ENCODE measurements at regions not wholly inside any gene's neighbourhood (a gene's known extent, or its start where the extent isn't known, plus 50 kb on each side); places are given as distances from the start of the nearest gene placed in this dataset.

DNA sequence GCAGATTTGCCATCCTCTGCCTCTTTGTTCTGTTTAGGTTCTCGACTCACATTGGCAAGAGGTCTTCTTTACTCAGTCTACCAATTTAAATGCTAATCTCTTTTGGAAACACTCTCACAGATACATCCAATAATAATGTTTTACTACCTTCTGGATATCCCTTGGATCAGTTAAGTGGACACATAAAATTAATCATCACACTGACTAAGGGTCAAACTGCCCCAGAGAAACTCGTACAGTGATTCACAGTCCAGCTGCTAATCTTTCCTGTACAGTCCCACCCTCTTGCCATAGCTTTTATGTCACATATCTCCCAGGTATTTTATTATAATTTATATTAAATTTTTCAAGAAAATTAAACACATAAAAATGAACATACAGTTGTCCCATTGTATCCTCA is 360.8 kb upstream of the RGMA start:
- TF ChIP-seq TAF1 (IDR thresholded peaks at IDR 0.05; ENCODE audit: low read depth, low read length) (no peak), POLR2AphosphoS5 (IDR thresholded peaks at IDR 0.05; ENCODE audit: low read depth, low read length) (no peak), POLR2A (IDR thresholded peaks at IDR 0.05; ENCODE audit: control extremely low read depth in 1 of 2, low read depth in 2 of 2, low read length in 2 of 2) (no peak), TEAD4 (IDR thresholded peaks at IDR 0.05; ENCODE audit: low read depth, low read length) (no peak), RFX5 (IDR thresholded peaks at IDR 0.05; ENCODE audit: borderline replicate concordance, low read depth, low read length) (no peak), CTCF (IDR thresholded peaks at IDR 0.05; ENCODE audit: control extremely low read depth in 1 of 3, insufficient read depth in 1 of 3, low read depth in 1 of 3, low read length in 3 of 3) (no peak), CREB1 (IDR thresholded peaks at IDR 0.05) (no peak), CHD2 (IDR thresholded peaks at IDR 0.05; ENCODE audit: low read length) (no peak), EZH2 (IDR thresholded peaks at IDR 0.05; ENCODE audit: low read depth, low read length, severe bottlenecking) (no peak), USF2 (IDR thresholded peaks at IDR 0.05; ENCODE audit: low read length) (no peak), SUZ12 (IDR thresholded peaks at IDR 0.05; ENCODE audit: low read length) (no peak)

Measured in H1 (cell line).